Ammon's horn (tissue), 1 donor: ENCODE measurements at regions not wholly inside any gene's neighbourhood (a gene's known extent, or its start where the extent isn't known, plus 50 kb on each side); places are given as distances from the start of the nearest gene placed in this dataset.

Experiments used
- DNase-seq: peaks from one replicate; pipeline ENCODE4 v3.0.0-alpha.2; 2016; ENCODE audit warnings: low spot score

DNA sequence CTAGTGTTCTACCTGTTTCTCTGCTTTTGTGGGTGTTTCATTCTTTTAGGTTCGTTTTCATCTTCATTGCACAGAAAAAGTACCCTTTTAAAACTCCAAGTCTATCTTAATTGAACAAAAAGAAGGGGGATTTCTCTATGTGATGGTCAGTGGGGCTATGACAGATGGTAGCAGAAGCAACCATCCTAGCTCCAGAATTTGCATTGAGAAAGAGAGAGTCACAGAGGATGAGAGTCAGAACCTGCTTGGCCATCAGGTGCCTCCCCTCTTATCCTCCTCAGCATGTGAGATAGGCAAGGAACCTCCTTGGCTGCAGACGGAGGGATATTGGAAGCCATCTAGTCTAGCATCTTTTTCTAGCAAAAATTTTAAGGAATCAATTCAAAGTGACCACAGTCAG, 398.0 kb upstream of the DCC start:
- no peak for DNase-seq

GRCh38 chr18:51943281-51943680, 396.7 kb upstream of the DCC start:
- DNase-seq, result no peak

- no peak for DNase-seq
These were observed 393.1 kb upstream of the DCC start for GRCh38 chr18:51946946-51947345.

DNA sequence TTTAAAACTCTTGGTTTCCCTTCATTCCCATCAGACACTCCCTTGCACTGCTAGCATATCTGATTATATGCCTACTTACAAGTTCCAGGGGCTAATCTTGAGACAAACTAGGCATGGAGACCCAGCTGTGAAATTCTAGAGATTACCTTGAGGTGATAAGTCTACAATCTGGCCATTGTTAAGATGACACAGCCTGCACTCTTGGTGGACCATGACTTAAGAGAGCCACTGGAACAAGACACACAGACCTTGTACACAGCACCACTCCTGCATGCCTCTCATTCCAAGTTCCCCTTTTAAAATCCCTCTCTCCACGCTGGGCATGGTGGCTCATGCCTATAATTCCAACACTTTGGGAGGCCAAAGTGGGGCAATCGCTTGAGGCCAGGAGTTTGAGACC, 387.2 kb upstream of the DCC start:
- DNase-seq, result no peak

- no peak for DNase-seq
These were observed 386.5 kb upstream of the DCC start for GRCh38 chr18:51953521-51953920.

- DNase-seq, result no peak
These were observed 384.9 kb upstream of the DCC start for GRCh38 chr18:51955136-51955535.

GRCh38 chr18:51957001-51957400, 383.0 kb upstream of the DCC start:
- DNase-seq, result no peak

DNA sequence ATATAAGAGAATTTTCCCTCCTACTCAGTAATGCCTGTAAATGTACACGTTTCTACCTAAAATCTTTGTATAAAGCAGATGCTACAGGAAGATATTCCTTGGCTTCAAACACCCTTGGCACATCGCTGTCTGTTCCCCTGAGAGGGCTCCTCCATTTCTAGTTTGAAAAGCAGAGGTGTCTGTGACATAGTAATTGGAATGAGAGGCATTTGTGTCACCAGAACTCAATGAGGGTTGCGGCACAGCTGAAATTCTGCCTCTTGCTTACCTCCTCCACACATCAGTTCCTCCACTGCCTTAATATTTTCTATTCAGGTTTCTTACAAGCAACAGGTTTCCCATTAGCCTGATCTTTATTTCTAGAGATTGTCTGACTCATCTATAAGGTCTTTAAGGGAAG, 359.9 kb upstream of the DCC start:
- DNase-seq, result no peak

DNA sequence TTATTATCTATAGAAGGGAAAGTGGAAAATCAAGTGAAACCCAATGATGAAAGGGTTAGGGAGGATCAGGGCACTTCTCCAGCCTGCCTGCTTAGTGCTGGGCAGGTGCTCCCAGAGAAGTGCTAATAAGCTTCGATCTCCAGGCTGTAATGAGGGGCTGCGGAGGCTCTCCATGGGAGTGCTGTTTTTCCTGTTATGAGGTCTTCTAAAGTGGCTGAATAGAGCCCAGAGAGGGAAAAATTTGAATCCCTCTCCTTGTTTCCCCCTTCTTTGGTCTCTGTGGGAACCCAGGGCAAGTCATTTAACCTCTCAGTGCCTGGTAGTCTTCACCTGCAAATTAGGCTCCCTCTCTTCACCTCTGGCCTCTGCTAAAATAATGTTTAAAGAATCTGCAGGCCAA, 351.7 kb upstream of the DCC start:
- DNase-seq, result no peak

GRCh38 chr18:51997129-51997528, 342.9 kb upstream of the DCC start:
- no peak for DNase-seq

DNA sequence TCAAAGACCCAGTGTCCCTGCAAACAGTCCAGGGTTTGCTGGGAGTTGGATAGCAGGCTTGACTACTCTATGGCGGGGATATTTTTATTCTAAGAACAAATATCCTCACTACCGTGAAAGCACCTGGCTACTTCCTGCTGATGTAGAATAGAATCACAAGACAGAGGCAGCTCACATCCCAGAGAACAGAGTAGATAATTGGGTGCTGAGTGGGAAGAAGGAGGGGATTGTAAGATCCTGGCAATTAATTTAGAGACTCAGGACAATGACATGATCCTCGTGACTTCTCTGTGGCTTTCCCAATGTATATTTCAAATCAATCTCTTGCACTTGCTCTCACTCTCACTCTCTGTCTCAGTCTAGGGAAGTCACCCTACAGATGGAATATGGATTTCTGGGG, 341.9 kb upstream of the DCC start:
- DNase-seq, result no peak

- DNase-seq, result no peak
These were observed 341.3 kb upstream of the DCC start for GRCh38 chr18:51998711-51999110.

DNA sequence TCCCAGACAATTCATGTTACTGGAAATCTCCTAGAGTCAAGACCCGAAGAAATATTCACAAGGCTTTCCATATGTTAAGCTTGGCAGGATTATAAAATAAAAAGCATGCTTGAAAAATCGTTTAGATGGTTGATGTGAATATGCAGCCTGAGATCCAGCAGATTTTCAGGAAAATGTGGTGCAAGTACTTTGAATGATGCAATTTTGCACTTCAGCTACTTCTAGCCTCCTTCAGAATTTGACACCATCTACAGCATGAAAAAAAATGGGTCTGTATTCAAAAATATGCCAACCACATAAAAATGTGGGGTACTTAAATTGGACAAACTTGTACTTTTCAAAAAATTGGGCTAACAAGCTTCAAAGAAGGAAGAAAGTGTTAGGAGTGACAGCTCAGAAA, 340.6 kb upstream of the DCC start:
- DNase-seq, result no peak

DNA sequence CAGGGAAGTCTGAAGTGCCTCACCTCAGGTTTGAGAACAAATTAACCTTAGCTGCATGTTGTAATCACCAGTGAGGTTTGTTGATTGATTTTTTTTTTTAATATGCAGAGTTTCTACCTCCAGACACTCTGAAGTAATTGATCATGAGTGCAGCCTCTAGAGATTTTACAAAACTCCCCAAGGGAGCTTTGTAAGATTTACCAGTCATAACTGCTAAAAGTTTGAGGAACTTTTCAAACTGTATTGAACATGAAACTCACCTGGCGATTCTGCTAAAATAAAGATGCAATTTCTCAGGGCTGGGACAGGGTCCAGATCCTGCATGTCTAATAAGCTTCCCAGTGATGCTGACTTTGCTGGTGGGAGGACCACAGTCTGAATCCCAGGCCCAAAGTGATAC, 339.6 kb upstream of the DCC start:
- no peak for DNase-seq

DNA sequence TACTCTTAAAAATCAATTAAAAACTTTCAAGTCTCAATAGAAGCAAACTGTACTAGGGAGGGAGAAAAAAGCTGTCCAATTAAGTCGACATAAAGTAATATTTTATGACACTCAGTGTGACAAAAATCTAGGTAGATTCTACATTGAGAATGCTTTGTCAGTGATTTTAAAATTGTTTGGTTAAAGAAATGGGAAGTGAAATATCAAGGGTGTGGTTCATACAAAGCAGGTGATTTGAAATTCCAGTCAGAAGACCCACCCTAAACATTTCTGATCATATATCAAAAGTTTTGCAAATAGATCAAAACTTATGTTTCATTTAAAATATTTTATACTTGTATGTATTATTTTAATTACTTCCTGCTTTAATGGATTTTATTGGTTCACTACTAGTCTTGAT, 338.9 kb upstream of the DCC start:
- no peak for DNase-seq

GRCh38 chr18:52002600-52002999, 337.4 kb upstream of the DCC start:
- no peak for DNase-seq

DNA sequence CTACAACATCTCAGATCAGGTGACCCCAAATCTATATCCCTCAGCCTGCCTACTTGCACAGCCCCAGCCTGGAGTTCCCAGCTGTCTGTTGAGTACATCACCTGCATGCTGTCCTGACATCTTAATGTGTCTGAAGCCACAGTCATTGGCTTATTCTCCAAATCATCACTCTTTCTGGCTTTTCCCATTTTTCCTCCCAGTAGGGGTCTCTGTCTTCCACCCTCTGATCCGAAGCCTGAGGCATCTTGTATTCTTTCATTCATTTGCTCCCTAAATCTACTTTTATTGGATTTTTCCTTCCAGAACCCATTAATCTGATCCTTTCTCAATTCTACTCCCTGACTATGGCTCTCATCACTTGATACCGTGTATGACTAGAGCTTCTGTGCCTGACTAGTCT, 332.9 kb upstream of the DCC start:
- no peak for DNase-seq

- DNase-seq, result no peak
These were observed 331.7 kb upstream of the DCC start for GRCh38 chr18:52008330-52008729.

DNA sequence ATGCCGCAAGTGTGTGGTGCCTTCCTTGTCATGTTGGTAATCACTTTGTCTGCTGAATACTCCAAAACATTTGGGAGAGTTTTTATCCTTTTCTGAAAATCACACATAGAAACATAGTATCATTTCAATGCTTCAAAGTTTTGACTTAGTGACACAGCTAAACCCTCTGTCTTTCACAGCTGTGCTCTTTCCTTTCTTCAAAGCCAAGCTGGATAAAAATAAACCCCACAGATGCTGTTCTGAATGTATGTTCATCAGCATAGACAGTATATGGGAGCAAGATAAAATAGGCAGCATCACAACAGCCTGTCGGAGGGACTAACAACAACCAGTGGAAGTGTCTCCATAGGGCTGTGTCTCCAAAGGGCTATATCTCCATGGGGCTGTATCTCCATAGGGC, 331.3 kb upstream of the DCC start:
- no peak for DNase-seq

GRCh38 chr18:52009958-52010357, 330.0 kb upstream of the DCC start:
- no peak for DNase-seq

GRCh38 chr18:52045946-52046675, 293.9 kb upstream of the DCC start:
- no peak for DNase-seq

DNA sequence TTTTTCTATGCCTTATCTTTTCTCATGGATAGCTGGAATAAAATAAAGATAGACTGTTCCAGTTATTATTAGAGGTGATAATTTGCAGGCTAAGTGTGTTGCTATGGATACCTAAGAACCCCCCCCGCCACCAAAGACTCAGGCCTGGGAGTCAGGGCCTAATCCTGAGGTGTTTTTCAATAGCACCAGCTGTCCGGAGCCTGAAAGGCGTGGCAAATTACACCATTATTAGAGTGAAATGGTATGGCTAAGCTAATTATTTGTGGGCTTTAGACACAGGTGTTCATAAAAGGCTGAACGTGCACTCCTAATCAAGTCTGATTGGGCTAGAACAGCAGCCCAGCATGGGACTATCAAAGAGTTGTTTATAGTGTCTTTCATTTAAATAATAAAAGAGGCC, 293.2 kb upstream of the DCC start:
- DNase-seq, result no peak

DNA sequence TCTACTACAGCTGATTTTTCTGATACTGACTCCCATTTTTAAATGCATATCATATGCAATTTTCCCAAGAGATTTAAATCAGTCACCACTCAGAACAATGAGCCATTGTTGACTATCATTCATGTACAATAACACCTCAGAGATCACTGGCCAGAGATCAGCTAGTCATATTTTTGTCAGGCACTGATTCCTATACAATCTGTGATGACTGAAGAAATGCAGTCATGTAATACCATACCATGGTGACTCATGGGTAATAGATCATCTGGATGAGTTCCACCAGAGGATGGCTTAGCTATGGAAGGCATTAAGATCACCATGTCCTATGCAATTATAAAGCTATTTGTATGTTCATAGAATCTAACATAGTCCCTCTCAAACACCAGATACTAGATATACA, 285.7 kb upstream of the DCC start:
- DNase-seq, result no peak

DNA sequence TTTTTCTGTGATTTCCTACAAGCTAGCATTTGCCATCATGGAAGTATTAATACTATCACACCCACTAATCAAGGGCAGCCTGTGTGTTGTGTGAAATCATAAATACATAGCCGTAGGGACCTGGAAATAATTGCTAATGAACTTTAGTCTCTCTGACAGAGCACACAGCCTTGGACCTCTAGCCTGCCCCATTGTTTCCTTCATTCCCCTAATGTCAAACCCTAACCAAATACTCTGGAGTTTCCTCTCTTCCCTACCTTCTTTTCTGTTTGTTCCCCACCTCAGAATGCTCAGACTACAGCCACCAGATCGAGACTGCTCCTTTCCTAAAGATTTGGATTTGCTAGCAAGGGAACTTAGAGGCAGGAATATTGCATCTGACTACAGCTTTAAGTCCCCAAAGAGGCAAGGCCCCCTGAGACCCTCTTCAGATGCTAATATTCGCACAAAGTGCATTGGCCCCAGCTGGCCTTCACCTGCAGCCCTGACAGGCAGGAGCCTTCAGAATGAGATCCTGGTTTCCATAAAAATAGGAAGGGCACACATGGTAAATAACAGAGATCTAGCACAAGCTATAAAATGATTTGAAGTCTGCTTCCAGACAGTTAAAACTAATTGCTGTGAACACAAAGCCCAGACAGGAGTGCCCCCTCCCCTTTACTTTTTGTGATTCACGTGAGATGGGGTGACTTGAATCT, 279.2 kb upstream of the DCC start:
- no peak for DNase-seq
